Smooth muscle cell of the brain vasculature (primary cell): ENCODE measurements at regions not wholly inside any gene's neighbourhood (a gene's known extent, or its start where the extent isn't known, plus 50 kb on each side); places are given as distances from the start of the nearest gene placed in this dataset.

Experiments
- DNase-seq: peaks from one replicate; pipeline ENCODE4 v3.0.0-alpha.2; 2012; ENCODE audit warnings: low read depth, low spot score

DNA sequence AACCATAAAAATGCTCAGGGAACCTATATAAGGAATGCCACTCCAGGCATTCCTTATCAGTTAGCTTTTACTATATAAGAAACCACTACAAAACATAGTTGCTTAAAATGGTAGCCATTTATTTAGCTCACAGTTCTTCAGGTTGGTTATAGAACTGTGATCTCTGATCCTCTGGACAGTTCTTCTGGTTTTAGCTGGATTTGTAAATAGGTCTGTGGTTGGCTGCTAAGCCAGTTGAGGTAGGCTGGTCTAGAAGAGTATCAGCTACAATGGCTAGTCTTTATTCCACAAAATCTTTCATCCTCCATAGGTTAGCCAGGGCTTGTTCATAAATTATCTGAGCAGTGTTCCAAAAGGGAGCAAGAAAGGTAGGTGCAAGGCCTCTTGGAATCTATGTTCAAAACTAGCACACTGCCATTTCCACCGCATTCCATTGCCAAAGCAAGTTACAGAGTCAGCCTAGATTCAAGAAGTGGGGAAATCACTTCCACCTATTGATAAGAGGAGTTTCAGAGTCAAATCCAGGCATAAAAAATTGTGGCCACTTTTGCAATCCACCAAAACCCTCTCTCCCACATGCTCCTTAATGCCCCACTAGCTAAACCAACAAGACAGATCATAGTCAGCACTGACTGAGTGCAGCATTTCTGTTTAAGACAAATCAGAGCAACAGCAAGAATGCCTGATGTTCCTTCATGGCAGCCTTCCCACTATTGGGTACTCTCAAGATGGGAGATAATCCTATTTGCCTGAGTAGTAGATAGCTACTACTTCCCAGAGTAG, 146.4 kb downstream of the IRS1 start:
- DNase-seq = no peak

DNA sequence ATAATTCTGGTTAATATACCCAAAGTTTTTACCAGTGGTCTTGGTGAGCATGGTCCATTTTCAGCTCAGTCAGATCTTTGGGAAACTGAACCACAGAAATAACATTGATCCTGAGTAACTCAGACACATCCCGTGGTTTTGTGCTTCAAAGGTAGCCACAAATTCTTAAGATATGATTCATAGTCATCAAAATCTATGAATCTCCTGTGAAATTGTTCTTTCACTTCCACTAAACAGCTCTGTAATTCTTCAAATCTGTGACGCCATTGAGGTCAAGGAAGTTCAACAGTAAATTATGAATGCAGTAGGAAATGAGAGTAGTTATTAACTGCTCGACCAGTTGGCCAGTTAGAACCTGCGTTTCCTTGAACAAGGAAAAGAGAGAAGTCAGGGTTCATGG, 147.3 kb downstream of the IRS1 start:
- peak; percentile 67 for DNase-seq

DNA sequence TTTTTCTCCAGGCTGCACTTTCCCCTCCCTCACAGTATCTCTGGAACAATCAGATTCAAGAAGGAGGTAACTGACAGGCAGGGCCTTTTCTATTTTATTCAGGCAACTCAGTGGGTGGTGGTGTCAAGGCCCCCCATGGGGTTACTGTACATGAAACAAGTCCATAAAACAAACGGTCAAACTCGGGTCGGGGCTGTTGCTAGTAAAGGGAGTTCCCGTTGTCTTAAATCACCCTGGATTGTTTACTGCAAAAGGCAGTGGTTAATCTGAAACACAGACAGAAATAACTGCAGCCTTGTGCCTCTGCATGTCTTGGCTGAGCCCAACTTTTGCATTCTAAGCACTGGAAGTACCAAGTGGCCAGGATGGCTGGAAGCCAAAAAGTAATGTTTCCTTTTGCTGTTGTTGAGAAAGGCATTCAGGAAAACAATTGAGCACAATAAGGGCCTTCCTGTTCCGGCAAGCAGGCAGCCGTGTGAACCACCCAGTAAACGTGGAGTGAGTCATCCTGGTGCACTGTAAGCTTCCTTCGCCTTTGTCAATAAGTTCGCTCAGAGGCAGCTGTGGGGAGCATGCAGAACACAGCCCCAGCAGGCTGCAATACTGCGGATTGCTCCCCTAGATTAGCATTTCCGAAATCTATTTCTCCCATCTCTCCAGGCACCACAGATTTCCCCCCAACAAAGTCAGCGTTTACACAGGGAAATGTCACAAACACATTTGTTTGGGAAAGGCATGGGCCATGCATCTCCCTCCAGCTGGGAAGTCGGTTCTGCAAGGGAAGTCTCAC, 149.6 kb downstream of the IRS1 start:
- DNase-seq = peak; percentile 99

DNA sequence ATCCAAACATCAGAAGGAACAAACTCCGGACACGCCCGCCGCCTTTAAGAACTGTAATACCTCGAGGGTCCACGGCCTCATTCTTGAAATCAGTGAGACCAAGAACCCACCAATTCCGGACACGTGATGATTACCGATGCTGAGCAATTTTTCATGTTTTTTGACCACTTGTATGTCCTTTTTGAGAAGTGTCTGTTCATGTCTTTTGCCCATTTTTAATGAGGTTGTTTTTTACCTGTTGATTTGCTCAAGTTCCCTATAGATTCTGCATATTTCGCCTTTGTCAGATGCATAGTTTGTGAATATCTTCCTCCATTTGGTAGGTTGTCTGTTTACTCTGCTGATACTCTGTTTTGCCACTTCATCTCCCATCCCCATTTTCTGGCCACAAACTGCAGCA, 150.4 kb downstream of the IRS1 start:
- no peak for DNase-seq

DNA sequence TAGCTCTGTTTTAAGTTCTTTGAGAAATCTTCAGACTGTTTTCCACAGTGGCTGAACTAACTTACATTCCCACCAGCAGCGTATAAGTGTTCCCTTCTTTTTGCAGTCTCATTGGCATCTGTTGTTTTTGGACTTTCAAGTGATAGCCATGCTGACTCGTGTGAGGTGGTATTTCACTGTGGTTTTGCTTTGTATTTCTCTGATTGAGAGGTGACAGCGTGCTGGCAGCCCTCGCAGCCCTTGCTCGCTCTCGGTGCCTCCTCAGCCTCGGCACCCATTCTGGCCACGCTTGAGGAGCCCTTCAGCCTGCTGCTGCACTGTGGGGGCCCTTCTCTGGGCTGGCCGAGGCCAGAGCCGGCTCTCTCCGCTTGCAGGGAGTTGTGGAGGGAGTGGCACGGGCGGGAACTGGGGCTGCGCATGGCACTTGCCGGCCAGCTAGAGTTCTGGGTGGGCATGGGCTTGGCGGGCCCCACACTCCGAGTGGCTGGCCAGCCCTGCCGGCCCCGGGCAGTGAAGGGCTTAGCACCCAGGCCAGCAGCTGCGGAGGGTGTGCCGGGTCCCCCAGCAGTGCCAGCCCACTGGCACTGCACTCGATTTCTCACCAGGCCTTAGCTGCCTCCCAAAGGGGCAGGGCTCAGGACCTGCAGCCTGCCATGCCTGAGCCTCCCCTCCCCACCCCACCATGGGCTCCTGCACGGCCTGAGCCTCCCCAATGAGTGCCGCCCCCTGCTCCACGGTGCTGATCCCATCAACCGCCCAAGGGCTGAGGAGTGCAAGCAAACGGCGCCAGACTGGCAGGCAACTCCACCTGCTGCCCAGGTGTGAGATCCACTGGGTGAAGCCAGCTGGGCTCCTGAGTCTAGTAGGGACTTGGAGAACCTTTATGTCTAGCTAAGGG, 151.8 kb downstream of the IRS1 start:
- no peak for DNase-seq

DNA sequence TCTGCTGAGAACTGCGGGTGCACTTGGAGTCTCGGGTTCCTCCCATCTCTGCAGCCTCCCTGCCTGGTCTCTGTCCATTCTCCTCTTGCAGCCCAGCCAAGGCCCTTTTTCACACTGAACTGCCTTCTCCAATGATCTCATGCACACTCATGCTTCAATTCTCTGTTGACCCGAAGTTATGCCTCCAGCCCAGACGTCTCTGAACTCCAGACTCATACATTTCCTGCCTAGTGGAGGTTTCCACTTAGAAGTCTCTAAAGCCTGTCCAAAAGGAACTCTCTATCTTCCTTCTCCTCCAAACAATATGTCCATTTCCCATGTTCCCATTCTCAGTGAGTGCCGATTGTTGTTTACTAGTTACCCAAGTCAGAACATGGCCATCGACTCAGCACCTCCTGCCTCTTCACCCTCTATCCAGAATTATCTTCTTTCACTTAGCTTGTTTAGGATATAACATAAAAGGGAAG, 155.2 kb downstream of the IRS1 start:
- no peak for DNase-seq

DNA sequence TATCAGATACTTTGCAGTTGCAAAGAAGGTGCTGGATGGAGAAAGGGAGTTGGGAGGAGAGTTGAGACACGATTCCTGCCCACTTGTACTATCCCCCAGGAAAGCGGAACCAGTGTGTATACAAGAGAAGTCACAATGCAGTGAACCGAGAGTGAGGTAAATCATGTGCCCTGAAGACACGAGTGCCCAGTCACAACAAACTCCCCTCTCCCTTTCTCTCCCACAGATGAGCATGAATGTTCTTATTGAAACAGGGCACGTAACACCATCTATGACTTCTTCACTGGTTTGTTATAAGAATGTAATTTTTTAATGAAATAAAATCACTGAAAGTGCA, 155.7 kb downstream of the IRS1 start:
- DNase-seq = no peak

DNA sequence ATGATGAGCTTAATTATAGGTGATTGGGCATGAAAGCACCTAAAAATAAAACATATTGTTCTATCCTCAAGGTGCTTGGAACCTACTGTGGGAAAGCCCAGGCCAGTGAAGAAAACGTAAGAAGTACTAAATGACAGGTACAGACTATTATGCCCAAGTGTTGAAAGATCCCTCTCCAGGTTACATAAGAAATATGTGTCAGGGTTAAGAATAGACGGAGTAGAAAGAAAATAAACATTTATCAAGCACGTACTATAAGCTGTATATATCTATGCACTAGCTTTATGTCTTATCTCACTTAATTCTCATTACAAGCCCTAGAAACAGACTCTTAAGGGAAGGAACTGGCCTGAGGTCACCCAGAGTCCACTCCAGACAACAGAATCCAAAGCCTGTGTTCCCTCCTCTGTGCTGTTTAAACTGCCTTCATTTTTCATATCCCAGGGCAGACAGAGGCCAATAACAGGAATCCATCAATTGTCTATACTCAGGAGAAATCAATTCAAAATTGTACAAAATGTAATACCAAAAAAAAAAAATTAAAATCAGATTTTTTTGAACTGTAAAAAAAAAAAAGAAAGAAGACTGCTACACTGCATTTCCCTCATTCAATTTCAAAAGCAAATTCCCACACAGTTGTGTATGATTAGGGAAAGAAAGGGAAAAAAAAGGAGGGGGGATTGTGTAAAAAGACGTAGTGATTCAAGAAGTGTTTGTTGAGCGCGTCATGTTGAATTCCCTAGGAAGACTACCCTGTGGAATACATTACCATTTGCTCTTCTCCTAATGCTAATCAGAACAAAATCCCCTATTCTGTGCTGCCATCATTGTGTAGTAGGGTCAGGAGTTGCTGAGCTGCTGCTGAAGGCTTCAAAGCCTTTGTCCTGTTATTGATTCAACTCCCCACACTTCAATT, 156.3 kb downstream of the IRS1 start:
- no peak for DNase-seq

DNA sequence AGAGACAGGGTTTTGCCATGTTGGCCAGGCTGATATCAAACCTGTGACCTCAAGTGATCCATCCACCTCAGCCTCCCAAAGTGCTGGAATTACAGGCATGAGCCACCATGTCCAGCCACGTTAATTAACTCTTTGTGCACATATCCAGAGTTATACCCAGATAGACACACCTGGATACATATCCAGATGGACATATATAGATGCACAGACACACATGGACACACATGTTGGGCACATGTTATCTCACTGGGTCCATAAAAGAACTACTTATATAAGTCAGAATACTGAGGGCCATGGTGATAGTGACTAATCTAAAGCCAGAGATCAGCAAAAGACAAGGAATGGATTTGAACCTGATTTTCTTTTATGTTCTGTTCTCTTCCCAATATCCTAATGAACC, 158.6 kb downstream of the IRS1 start:
- no peak for DNase-seq

DNA sequence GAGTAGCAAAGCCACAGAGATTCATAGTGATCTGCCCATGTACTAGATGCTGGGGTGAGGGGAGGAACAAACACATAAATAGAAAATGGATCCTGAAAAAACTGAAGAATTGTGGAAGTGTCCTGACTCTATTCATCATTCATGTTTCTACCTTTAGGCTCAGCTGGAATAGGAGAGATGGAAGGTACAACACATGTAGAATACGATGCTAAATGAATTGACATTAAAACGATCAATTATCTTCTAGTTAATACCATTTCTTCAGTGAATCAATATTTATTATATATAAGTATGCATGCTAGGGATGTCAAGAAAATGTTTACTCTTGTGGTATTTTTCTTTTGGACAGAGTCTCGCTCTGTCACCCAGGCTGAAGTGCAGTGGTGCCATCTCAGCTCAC, 159.1 kb downstream of the IRS1 start:
- DNase-seq = no peak

DNA sequence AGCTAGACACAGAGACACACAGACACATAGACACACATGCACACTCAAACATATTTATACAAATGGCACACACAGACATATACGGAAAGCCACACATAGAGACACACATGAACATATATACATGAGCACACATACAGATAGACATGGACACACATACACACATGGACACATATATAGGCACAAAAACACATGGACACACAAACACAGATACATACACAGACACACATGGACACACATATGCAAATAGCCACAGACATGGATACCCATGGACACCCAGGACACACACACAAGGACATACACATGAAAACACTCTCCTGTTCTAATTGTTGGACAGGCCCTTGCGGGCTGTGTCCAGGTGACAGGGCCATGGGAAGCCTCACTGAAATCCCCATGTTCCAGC, 160.1 kb downstream of the IRS1 start:
- DNase-seq = no peak

DNA sequence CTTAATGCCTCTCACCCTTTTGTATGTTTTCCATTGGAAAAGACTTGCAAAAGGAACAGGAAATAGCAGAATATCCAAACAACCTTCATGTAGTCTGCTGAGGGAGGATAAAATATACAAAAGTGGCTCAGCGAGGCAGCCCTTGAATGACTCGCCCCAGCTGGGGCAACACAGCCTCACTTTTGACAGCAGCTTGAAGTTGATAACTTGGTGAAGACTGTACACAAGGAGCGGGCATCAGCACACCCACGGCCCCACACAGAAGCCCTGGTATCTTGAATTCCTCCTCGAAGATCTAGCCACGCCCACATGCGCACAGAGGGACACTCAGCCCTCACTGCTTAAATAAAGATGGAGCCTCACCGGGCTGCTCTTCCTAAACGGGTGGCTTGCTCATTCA, 161.0 kb downstream of the IRS1 start:
- DNase-seq = no peak

DNA sequence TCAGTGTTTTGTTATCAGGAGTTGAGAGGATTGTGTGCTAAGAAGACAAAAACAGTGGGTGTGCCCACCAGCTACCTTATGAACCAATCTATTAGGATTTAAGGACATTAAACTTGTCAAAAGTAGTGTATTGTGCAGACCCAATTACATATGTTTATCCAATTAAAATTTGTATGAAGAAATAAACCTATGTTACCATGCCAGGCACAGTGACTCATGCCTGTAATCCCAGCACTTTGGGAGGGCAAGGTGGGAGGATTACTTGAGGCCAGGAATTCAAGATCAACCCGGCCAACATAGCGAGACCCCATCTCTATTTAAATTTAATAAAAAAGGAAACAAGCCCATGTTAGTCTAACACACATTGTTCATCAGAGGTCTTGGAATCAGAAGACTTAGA, 162.2 kb downstream of the IRS1 start:
- DNase-seq = no peak

DNA sequence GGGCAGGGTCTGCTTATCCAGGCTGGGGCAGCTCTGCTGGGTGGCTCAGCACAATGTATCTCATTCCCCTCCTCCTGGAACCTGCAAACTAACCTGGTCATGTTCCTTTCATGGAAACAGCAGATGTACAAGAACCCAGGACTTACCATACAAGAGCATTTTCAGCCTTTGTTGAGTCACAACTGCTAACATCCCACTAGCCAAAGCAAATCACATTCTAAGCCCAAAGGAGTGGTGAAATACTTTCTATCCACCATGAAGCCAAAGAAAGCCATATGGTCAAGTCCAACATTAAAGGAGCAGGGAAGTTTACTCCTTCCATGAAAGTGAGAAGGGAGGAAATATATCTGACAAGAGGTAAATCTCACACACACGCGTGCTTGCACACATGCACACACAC, 163.0 kb downstream of the IRS1 start:
- no peak for DNase-seq

DNA sequence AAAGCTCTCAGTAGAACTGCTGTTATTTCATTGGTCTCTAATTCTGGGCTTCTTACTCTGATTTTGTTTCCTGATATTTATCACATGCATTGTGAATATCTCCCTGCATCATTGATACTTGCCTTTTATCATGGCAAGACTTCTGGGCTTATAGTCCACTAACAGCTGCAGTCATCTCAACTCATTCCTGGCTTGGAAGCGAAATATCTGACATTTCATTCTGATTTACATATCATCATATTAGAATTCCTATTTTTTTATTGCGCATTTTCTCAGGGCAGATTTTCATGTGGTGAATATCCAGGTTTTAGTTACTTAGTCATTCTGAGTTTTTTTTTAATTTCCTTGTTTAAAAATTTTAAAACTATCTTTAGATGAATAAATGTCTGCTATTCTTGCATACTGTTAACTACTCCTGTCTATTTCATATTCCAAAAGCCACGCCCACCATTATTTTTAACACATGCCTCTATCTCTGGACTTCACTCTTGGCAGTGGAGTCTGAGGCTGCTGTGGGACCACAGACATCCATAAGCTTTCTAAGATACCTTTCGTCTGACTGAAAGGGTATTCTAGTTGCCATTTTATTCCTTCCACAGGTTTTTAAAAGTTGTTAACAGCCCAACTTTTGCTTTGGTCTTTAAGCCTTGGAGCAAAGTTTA, 164.5 kb downstream of the IRS1 start:
- no peak for DNase-seq

DNA sequence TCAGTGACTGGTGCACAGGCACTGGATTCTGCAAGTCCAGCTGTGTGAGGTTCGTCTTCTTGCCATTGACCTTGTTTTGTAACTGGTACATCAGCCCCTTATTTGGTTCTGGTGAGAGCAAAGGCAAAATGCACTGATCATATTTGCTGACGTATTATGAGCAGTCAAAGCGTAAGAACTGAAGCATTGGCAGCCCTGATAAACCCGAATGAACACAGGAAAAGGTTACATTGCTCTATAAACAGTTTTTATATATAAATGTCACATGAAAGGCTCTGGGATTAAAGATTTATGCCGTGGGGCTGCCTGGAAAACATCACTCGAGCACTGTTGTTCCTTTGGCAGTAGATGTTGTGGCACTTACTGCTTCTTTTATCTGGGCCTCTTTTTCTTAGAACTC, 167.9 kb downstream of the IRS1 start:
- no peak for DNase-seq

DNA sequence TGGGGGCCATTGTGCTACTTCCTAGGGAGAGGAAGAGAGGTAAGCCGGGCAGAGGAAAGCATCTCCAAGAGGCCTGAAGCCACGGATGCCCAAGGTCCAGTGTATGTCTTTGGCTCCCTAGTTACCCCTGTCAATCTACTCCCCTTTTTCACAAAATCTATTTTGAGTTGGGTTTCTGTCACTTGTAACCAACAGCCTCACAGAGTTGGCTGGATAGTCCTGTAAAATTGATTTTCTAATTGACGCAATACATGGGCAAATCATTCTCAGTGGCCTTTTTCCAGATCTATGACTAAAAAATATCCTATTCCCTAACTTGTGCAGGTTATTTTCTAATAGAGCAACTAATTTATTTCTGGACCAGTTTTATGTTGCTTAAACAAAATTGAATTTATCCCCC, 168.4 kb downstream of the IRS1 start:
- DNase-seq = no peak

DNA sequence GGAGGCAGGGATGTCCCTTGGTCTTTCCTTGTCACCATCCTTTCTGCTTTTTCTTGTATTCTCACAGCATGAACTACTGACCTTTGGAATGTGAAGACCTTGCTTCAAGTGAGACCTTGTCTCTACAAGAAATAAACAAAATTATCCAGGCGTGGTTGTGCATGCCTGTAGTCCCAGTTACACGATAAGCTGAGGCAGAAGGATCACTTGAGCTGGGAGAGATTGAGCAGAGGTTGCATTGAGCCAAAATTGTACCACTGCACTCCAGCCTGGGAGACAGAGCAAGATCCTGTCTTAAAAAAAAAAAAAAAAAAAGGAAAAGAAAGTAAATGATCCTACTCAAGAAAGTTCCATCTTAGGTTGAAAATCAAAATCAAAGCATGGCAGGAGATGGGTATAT, 173.7 kb downstream of the IRS1 start:
- DNase-seq = no peak

DNA sequence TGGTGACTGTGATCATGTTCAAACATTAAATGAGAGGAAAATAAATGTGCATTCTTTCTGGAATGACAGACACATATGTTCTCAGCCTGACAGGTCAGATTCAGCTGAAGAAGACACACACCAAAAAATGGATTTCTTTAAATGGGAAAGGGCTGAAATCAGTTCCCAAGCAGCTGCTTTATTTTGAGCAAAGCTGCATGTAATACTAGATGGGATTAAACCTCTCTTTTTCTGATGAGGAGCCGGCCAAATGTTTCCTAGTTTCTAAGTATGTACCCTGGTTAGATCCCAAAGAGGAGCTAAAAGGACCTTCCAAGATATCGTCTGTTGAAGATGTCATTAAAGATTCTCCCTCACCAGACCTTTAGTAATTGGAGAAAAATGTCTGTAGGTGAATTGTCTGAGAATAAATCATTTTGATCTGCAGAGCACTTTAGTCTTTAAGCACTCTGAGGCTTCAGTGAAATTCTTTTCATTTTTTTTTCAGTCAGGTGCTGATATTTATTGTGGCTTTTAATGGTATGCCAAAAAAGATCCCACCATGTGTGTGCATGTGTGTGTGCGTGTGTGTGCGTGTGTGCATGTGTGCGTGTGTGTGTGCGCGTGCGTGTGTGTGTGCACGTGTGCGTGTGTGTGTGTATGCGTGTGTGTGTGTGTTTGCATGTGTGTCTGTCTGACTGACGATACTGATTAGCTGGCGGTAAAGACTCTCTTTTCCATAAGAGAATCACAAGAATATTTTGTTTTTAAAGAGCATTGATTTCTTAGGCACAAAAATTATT, 175.8 kb downstream of the IRS1 start:
- no peak for DNase-seq

DNA sequence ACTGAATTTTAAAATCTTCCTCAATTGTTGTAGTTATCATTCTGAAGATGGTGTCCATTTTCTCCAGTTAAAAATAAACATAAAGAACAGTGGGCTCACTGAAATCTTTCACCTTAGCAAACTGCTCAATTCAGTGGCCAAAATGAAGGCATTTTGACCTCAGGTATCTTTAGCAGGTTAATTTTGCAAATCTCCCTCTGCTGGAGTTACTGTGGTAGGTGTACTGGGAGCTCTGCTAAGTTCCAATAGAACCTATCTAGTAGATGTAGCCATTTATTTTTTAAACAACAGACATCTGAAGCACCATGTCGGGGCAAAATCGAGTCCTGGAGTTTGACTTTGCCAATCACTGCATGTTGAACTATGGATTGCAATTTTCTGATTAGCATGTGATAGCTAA, 177.1 kb downstream of the IRS1 start:
- DNase-seq = no peak
